ENCODE measurements at regions not wholly inside any gene's neighbourhood (a gene's known extent, or its start where the extent isn't known, plus 50 kb on each side); places are given as distances from the start of the nearest gene placed in this dataset.

DNA sequence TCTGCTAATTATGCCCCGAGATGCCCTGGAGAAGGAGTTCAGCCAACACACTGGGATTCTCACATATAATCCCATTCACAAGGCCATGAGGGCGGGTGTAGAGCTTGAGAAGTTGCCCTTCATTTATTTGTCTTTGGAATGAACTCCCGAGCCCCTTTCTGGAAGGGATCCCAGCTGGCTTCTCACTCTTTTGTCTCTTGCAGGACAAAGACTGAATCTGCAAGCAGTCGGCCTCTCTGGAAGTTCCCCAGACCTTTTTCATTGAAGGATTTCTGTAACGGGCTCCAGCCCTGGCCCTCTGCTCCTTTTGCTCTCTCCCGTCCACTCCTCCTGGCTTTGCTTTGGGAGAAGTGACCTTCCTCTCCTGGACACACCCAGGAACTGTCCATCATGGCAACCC is 163.3 kb upstream of the SFSWAP start:
- no peak for TF ChIP-seq POLR2A (IDR thresholded peaks at IDR 0.05; ENCODE audit: low read length)
- no peak for TF ChIP-seq GATA1 (IDR thresholded peaks at IDR 0.05; ENCODE audit: low read depth, low read length)
